ENCODE measurements at regions not wholly inside any gene's neighbourhood (a gene's known extent, or its start where the extent isn't known, plus 50 kb on each side); places are given as distances from the start of the nearest gene placed in this dataset.
"Not testable (repeated sequence)": the region's sequence is repeated elsewhere in the genome, so short reads cannot be mapped to it uniquely, and the experiment has no call there.

DNA sequence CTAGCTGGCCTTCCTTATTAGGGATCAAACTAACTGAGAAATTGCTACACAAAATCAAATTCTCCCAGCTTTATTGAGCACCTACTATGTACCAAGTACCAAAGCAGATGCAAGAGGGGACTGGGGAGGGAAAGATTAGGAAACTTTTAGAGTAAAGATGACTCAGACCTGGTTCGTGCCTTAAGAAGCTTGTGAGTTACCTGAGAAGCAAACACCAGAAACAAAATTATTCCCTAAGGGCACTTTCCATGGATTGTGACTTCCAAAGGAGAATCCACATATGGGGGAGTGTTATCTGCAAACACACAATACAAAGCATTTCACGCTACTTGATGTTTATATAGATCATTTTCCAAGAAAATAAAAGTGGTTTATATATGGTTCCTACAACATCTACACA lies 326.9 kb upstream of the HNRNPA3 start:
- DNase-seq: no peak

DNA sequence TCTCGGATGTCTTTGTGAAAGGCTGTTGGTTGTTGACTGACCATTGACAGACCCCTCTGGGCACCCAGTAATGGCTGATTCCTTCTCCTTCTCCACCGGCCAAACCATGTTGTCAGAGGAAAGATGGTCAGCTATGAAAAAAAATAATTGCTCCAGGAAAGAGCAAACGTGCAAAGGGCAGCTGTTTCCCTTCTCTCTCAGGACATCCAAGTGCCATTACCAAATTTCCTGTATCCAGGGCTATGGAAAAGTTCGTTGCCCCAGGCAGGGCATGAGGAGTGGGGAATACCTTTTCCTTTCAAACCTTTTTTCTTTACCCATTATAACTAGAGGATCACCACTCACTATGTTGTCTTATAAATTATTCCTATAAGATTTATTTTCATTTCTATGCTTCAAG lies 321.5 kb upstream of the HNRNPA3 start:
- DNase-seq: no peak

DNA sequence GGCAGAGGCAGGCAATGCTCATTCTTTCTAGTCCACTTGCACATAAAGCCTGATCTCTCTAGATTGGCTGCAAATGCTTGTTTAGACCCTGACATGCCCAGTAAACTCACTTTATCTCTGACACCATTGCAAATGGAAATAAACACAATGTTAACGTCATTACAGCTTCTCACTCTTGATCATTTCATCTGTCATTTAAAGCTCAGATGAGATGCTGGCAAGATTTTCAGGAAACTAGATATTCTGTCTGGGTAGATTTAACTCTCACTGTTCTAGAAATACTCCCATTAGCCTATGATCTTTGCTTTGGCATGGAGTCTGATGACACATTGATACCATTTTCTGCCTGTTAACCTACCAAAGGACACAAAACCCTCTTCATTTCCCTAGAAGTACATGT lies 320.7 kb upstream of the HNRNPA3 start:
- no peak for DNase-seq

DNA sequence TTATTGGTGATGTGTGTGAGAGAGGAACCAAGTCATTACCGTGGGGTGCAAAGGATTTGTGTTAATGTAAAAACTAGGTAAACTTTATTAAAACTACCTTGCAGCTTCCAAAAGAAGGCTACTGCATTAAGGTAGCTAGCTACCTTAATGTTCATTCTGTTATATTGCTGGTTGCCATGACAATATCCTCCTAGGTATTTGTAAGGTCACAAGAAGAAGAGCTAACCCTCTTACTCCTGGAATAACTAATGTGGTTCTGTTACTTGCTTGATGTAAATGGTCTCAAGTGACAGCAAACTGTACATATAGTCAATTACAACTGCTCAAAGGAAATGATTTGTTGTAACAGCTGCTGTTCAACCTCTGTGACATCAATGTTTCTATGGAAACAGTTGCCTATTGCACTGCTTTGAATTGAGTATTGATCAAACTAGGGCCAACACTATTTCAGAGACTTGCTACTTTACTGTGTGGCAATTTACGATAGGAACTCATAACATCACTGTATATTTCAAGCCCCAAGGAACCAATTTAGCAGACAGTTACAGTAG lies 319.8 kb upstream of the HNRNPA3 start:
- DNase-seq: no peak

DNA sequence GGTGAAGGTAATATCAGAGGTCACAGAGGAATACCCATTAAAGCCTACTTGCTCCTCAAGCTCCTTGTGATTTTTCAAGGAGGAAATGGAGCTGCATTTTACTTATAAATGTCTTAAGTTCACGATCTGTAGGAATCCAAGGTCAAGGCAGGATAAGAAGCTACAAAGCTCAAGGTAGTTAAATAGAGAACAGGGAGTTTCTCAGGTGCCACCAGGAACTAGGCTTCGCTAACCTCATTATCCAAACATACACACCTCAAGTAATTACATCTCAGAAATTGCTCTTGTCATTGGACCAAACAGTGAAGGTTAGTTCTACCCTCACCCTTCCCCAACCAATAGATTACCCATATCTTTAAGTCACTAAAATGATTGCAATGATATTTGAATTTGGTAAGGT lies 317.4 kb upstream of the HNRNPA3 start:
- no peak for DNase-seq

DNA sequence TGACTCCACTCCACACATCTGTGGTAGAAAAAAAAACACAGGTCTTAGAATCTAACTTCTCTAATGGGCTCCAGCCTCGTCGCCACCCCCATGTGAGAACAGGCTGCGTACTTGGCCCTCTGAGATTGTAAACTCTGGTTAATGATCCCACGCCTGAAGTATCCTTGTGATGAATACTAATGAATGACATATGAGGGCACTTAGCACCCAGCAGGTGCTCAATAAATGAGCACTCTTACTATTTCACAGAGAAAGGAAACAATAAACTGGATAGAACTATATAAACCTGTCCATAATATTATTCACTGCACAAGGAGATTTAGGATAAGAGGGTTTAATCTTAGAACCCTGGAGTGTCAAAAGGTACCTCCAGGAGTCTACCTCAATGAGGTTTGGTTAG lies 310.1 kb upstream of the HNRNPA3 start:
- DNase-seq: no peak

DNA sequence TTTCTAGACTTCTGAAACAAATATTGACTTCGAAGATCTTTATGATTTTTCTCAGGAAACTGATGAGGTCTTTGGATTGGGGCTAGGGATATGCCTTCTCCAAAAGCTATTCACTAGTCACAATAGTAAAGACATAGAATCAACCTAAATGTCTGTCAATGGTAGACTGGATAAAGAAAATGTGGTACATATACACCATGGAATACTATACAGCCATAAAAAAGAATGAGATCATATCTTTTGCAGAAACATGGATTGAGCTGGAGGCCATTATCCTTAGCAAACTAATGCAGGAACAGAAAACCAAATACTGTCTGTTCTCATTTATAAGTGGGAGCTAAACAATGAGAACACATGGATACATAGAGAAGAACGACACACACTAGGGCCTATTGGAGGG lies 308.5 kb upstream of the HNRNPA3 start:
- DNase-seq: not testable (repeated sequence)

DNA sequence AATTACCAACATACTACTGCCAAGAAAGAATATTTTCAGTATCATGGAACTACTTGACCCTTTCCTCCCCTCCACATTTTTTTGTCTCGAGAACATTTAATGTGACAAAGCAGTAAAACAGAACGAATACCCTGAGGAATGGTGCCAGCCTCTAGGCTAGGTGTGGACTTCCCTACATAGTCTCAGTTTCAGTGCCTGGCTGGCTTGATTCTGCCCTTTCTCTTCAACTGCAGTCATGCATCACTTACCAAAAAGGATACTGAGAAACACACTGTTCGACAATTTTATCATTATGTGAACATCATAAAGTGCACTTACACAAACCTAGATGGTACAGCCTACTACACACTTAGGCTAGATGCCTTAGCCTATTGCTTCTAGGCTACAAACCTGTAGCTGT lies 305.3 kb upstream of the HNRNPA3 start:
- DNase-seq: no peak

DNA sequence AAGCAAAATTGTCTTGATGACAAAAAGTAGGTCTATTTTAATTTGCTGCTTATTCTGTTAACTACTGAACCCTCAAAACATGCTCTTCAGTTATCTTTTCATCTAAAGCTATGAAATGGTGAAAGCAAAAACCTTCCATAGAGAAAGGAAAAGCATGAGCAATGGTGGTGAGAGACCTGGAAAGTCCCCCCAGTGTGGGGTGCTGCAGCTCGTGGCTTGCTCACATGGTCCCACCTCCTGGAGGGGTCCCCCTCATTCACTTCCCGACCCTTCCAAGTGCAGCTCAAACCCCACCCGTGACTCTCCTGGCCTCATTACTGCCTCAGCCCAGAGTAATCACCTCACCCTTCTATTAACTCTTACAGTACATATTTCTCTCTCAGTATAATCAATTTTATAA lies 301.8 kb upstream of the HNRNPA3 start:
- no peak for DNase-seq

DNA sequence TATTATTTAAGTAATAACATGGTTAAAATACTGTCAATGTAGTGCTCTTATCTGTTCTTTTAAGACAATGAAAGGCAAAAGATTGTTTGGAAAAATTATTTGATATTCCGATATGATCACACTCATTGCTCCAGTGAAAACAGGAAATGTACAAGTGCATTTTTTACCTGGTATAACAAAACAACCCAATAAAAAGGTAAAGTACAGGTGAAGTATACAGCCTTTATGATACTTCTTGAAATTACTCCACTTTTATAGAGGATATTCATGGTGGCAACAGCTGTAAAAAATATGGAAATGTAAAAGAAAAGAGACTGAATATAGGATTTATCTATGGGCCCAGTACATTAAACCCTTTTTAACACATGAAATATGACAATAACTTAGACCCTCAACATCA lies 298.6 kb upstream of the HNRNPA3 start:
- no peak for DNase-seq

DNA sequence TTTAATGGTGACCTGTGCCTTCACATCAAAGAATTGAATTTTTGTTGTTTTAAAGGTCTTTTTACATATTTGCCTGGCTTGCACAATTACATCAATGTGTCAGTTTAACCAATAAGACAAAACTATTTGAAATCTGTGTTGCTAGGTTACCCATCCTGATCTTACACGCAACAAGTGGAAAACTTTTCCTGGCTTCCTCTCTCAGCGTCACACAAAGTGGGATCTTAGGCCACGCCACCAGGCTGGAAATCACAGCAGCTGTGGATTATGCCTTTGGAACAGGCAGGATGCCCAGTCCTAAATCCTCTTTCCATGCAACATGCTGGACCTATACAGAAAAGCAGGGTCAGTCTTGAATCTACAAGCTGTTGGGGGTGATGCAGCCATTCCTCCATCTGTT lies 298.2 kb upstream of the HNRNPA3 start:
- no peak for DNase-seq

DNA sequence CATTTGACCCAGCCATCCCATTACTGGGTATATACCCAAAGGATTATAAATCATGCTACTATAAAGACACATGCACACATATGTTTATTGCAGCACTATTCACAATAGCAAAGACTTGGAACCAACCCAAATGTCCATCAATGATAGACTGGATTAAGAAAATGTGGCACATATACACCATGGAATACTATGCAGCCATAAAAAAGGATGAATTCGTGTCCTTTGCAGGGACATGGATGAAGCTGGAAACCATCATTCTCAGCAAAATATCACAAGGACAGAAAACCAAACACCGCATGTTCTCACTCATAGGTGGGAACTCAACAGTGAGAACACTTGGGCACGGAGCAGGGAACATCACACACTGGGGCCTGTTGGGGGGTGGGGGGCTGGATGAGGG lies 290.0 kb upstream of the HNRNPA3 start:
- DNase-seq: not testable (repeated sequence)

DNA sequence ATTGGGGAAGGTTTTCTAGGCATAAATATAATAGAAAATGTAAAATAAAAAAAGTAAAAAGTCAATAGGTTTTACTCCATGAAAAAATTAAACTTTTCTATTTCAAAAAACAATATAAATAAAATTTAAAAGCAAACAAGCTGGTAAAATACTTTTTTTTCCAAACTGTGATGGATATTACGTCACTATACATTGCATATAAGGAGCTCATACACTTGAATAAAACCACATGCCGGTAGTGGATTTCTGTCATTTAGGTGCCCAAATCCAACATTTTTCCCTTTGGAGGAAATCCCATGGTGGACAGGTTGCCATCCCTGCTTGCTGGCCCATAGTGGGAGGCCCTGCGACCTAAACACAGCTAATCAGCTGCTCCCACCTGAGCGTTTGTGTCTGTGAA lies 289.4 kb upstream of the HNRNPA3 start:
- no peak for DNase-seq

DNA sequence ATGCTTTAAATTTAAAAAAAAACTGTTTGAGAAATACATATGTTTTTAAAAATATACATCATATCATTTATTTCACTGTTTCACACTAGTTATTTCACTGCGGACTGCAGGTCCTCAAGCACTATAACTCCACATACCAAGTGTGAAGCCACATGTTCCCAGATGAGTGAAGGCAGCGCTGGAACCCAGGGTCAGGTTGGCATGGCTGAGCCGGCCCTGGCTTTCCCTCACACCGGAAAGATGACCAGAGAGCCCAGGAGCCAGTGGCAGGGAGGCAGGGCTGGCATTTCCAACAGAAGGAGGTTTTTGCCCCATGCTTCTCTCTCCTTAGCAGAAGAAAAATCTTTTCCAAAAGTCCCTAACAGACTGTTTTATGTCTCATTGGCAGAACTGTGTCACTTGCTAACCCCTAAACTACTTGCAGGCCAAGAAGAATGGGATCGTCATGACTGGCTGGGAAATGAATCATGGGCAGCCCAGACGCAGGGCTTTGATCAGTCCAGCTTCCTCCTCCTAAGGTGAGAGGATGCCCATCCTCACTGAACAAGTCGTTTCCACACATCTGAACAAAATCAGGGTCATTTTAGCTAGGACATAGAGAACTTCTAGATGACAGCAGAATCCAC lies 287.6 kb upstream of the HNRNPA3 start:
- DNase-seq: no peak

DNA sequence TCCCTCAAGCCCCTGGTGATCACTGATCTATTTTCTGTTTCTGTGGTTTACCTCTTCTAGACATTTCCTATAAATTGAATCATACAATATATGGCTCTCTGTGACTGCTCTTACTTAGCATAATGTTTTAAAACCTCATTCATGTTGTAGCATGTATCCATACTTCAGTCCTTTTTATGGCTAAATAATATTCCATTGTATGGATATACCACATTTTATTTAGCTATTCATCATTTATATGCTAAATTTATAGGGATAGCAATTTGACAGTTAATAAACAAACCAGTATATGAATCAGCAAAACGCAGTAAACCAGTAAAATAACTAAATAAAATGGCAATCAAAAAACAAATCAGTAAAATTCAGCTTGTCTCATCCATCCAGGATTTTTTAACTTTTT lies 286.1 kb upstream of the HNRNPA3 start:
- DNase-seq: no peak

DNA sequence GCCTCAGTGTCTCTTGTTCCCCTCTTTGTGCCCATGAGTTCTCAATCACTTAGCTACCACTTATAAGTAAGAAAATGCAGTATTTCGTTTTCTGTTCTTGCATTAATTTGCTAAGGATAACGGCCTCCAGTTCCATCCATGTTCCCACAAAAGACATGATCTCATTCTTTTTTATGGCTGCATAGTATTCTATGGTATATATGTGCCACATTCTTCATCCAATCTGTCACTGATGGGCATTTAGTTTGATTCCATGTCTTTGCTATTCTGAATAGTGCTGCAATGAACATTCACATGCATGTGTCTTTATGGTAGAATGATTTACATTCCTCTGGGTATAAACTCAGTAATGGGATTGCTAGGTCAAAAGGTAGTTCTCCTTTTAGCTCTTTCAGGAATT lies 283.2 kb upstream of the HNRNPA3 start:
- not testable (repeated sequence) for DNase-seq

DNA sequence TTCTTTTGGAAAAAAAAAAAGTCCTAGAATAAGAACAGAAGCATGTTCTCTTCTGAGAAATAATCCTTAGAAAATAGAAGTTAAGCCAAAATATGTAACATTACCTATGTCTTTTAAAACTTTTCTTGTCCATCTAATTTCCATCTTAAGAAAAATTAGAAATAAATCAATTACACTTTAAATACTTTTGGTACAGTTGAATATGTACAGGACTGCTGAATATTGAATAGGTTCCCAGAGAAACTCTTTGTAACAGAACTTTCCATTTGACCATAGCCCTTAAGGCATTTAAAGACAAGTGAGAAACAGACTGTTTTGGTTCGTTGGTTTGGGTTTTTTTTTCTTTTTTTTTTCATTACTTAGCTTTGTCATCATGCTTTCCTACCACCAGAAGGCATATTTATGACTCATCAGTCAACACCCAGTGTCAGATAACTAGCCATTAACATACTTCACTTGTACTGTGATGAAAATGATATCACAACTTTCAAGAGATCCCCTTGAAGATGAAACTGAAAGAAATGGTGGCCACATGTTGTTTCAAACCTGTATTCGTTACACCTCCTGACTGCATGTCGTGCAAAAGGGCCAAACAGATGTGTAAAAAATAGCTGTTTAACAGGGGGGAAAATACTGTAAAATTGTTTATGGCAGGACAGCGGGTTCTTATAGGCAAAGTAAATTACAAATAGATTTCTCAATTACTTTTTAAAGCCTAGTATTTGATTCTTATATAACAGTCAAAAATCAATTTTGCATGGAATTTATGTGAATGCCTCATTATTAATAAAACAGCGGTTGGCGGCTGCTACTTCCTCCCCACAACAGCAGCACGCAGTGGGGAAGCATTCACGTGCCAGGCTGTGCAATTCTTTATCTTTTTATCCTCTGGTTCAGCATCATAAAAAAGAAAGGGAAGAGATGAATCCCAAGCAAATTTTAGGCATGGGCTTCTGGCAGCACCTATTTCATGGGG lies 280.7 kb upstream of the HNRNPA3 start:
- DNase-seq: no peak

DNA sequence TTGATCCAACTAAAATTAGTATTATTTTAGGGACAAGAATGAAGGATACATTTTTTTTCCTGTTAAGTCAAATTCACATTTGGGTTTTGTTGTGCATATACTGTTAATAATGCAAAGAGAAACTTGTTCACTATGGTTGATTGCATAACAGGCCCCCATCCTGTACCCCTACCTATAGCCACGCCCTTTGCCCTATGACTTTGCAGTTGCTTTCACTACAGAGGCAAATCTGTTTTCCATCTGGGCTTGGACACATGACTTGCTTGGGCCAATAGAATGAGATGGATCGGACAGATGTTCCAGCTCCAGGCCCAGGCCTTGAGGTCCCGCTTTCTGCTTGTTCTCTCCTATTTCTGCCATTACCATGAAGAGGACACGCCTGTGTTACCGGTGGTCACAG lies 278.5 kb upstream of the HNRNPA3 start:
- no peak for DNase-seq

DNA sequence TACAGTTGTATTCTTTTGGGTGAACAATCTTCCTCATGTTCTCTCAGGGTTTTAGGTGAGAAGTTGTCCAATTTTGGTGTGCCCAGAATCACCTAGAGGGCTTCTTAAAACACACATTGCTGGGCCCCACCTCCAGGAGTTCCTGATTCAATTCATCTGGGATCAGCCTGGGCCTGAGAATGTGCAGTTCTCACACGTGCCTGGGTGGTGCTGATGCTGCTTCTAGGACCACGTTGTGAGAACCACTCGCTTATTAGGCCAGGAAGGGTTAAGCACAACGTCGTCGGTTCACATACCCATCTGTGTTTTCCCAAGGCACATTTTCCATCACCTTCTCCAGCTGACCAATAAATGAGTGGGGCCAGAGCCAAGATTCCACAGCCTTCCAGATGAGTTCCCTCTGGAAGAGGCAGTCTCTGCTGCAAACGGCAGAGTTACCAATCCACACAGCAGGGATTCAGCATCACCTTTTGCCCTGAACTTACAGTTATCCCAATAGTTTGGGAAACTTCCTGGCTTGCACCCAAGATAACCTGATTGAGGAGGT lies 277.7 kb upstream of the HNRNPA3 start:
- no peak for DNase-seq

DNA sequence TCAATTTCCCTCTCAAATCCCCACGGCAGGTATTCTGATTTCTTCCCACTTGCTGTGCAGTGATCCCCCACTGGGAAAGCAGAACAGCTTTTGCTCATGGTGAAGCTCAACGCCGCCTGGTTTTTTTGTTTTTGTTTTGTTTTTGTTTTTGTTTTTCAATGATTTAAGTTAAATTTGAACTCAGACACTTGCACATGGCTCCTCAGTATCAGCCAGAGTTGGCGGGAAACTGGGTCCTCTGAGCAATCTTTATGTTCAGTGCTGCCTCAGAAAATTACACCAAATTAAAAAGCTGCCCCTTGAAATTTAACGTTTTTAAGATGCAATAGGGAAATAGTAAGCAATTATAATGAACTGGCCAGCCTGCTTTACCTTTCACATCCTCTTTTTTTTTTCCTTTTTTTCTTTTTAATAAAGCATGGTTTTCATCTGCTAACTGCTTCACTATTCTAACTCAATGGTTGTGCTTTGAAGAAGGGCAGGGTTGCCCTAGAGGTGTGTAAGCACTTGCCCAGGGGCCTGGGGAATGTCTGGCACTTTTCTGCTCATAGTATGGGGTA lies 277.0 kb upstream of the HNRNPA3 start:
- DNase-seq: no peak

DNA sequence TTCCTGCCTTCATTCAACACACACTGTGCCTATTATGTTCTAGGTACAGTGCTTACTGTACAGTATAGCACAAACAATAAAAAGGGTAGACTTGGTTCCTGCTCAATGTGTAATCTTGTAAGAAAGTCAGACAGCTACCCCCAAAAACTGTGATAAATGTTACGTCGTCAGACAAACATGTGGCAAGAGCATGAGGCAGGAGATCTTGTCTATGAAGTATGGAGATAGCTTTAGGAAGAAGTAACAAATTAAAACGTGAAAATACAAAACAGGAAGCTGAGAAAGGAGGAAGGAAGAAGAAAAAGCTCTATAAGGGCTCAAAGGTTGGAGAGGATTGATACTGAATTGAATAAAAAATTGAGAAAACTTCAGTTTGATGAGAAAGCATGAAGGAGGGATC lies 276.2 kb upstream of the HNRNPA3 start:
- no peak for DNase-seq

DNA sequence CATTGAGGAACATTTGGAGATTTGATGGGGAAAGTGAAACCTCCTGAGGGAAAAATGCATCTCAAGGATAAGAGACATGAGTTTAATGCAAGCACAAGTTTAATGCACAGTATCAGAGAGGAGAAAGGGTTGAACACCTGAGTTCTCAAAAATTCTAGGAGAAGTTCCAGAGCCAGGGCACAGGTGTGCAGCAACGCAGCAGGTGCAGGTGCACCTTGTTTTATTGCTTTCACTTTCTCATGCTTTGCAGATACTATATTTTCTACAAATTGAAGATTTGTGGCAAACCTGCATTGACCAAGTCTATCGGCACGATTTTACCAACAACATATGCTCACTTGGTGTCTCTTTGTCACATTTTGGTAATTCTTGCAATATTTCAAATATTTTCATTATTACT lies 267.6 kb upstream of the HNRNPA3 start:
- DNase-seq: no peak

DNA sequence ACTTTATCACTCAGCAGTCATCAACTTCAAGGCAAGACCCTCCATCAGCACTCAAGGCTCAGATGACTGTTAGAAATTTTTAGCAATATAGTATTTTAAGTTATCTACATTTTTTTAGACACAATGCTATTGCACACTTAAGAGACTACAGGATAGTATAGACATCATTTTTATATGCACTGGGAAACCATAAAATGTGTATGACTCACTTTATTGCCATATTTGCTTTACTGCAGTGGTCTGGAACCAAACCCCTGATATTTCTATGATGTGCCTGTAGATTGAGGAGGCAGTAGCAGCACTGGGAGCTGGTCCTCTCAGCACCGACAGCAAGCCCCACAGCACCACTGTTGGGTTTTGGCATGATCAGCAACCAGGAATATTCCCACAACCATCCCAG lies 264.8 kb upstream of the HNRNPA3 start:
- DNase-seq: no peak

DNA sequence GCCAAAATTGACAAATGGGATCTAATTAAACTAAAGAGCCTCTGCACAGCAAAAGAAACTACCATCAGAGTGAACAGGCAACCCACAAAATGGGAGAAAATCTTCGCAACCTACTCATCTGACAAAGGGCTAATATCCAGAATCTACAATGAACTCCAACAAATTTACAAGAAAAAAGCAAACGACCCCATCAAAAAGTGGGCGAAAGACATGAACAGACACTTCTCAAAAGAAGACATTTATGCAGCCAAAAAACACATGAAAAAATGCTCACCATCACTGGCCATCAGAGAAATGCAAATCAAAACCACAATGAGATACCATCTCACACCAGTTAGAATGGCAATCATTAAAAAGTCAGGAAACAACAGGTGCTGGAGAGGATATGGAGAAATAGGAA lies 261.4 kb upstream of the HNRNPA3 start:
- not testable (repeated sequence) for DNase-seq
